ENCODE measurements at regions not wholly inside any gene's neighbourhood (a gene's known extent, or its start where the extent isn't known, plus 50 kb on each side); places are given as distances from the start of the nearest gene placed in this dataset.

GRCh38 chr17:71824671-71825070, 296.1 kb upstream of the SOX9 start:
- no peak for TF ChIP-seq CTCF (IDR thresholded peaks at IDR 0.05)
- Histone ChIP-seq H3K4me3 (no peak overlapping the region), H3K36me3 (no peaks in the 10 kb centered on the region), H3K27me3 (peaks cover 0 to 4% (median 0%) of the 10 kb centered on the region in 7 donors), H3K9me3 (no peaks in the 10 kb centered on the region), H3K27ac (no peak overlapping the region), H3K4me1 (peaks cover 0 to 13% (median 5%) of the 10 kb centered on the region in 9 donors)
- intact Hi-C loops (cut with DNase I): no loop called here
- 59 to 61% methylated on average over 4 of the region's 4 CpGs for WGBS, 2 donors
- ATAC-seq (no peak), DNase-seq (no peak)

DNA sequence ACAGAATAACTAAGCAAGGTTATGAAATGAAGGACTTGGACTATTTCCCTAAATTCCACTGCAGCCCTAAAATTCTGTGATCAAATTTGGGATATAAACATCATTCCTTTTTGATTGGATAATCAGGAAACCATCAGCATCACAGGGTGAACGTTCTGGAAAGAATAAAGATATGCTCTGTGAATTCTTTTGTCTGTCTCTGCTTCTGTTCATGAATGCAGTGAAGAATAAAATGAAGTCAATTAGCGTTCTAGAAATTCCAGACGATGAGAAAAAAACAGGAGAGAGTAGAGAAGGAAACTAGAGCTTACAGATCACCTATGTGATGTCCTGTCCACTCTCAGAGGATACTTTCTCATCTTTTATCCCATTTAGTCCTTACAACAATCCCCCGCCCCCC, 295.1 kb upstream of the SOX9 start:
- WGBS, 2 donors: 39 to 46% methylated on average over 4 of the region's 4 CpGs
- intact Hi-C loops (cut with DNase I): no loop called here
- no peak for ATAC-seq

GRCh38 chr17:71828182-71828596, 292.6 kb upstream of the SOX9 start:
- no peaks in the 10 kb centered on the region for H3K36me3 ChIP-seq
- intact Hi-C loops (cut with DNase I): no loop called here
- 4 to 12% methylated on average over 5 of the region's 5 CpGs for WGBS, 2 donors

More for the DNA sequence above, 295.1 kb upstream of the SOX9 start:
- Histone ChIP-seq H3K4me3 (no peak overlapping the region), H3K9me3 (no peaks in the 10 kb centered on the region), H3K4me1 (peaks cover 0 to 13% (median 5%) of the 10 kb centered on the region in 9 donors), H3K36me3 (no peaks in the 10 kb centered on the region), H3K27me3 (peaks cover 0 to 14% (median 0%) of the 10 kb centered on the region in 7 donors), H3K27ac (no peak overlapping the region)
- no peak for DNase-seq
- no peak for TF ChIP-seq CTCF (IDR thresholded peaks at IDR 0.05)

GRCh38 chr17:71830866-71831265, 290.0 kb upstream of the SOX9 start:
- 56 to 61% methylated on average over 7 of the region's 7 CpGs for WGBS, 2 donors
- intact Hi-C loops (cut with DNase I): loop anchor here in 1 of 10 donors (10.0 kb wide), 1 partner anchor 46 kb away; no protein-coding TSS in a partner anchor
- Histone ChIP-seq H3K4me1 (peaks cover 0 to 4% (median 0%) of the 10 kb centered on the region in 9 donors), H3K27ac (no peak overlapping the region), H3K9me3 (no peaks in the 10 kb centered on the region), H3K27me3 (peaks cover 0 to 31% (median 6%) of the 10 kb centered on the region in 7 donors), H3K36me3 (no peaks in the 10 kb centered on the region), H3K4me3 (no peak overlapping the region)
- TF ChIP-seq CTCF (IDR thresholded peaks at IDR 0.05): no peak
- DNase-seq (no peak), ATAC-seq (no peak)

More at GRCh38 chr17:71828182-71828596, 292.6 kb upstream of the SOX9 start:
- Histone ChIP-seq H3K27ac (no peak overlapping the region), H3K27me3 (peaks cover 0 to 31% (median 6%) of the 10 kb centered on the region in 7 donors), H3K4me1 (peaks cover 0 to 13% (median 5%) of the 10 kb centered on the region in 9 donors), H3K4me3 (no peak overlapping the region), H3K9me3 (no peaks in the 10 kb centered on the region)
- no peak for TF ChIP-seq CTCF (IDR thresholded peaks at IDR 0.05)
- DNase-seq (no peak), ATAC-seq (no peak)
